HepG2 (cell line): ENCODE measurements at regions not wholly inside any gene's neighbourhood (a gene's known extent, or its start where the extent isn't known, plus 50 kb on each side); places are given as distances from the start of the nearest gene placed in this dataset.

ENCODE experiments used
- ATAC-seq: fragments of 200-7000 bp; cut with Tn5 transposase; 3 replicates; pipeline ENCODE4 v1.9.1; 2020; ENCODE audit warnings: mild to moderate bottlenecking, moderate library complexity
- BruUV-seq: library from RNA; stranded (reverse); fragments of 400-500 nt; replicated peaks from 2 replicates; lab custom pipeline; 2021; lab: Mats Ljungman, UMichigan
- CTCF ChIA-PET: fragments of 300-600 bp; formaldehyde crosslinking; extraction: SDS; loops from one replicate; lab custom pipeline; 2021; ENCODE audit warnings: low total read pairs, inconsistent platforms, low intra/inter-chr PET ratio; lab: Yijun Ruan, JAX
- POLR2A ChIA-PET: fragments of 350-600 bp; sonication (Branson Sonifier 250); formaldehyde crosslinking; loops from one replicate; lab custom pipeline; 2020; ENCODE audit warnings: antibody characterized with exemption, inconsistent platforms; lab: Yijun Ruan, JAX
- DNase-seq: peaks from one replicate; pipeline ENCODE4 v3.0.0-alpha.2; 2015; ENCODE audit warnings: low spot score
- FAIRE-seq: peaks from 3 replicates; lab custom pipeline; 2011; peaks lifted over from hg19 to GRCh38; lab: Jason Lieb, UNC
- H2AFZ ChIP-seq: one replicate; pipeline ENCODE4 v1.6.1; 2011; ENCODE audit warnings: low read length, inconsistent platforms
- H3K27ac ChIP-seq: fragments of 300-600 bp; 3 replicates; pipeline ENCODE4 v1.8.0; 2011; ENCODE audit warnings: mixed run types, mild to moderate bottlenecking, mixed read lengths, low read length, inconsistent platforms; ENCODE audit not compliant: insufficient read depth; ENCODE audit errors: extremely low read length
- H3K27me3 ChIP-seq, 2 experiments: fragments of 200-600 bp in 1 of 2; 2 replicates in 1 of 2; 3 replicates in 1 of 2; pipeline versions ENCODE4 v1.6.0 to v1.8.0; 2011; ENCODE audit warnings: low read length in 2 of 2, mild to moderate bottlenecking in 2 of 2, moderate library complexity in 2 of 2, inconsistent platforms in 1 of 2; ENCODE audit not compliant: insufficient read depth in 2 of 2, control insufficient read depth in 1 of 2
- H3K36me3 ChIP-seq, 2 experiments: fragments of 200-600 bp in 1 of 2; replicated peaks in 1 of 2; 2 replicates in 1 of 2; 3 replicates in 1 of 2; pipeline versions ENCODE4 v1.5.1 to v1.8.0; 2011; ENCODE audit warnings: low read length in 2 of 2, inconsistent platforms in 1 of 2; ENCODE audit not compliant: insufficient read depth in 2 of 2, control insufficient read depth in 1 of 2
- H3K4me1 ChIP-seq: 2 replicates; pipeline ENCODE4 v1.5.1; 2012; ENCODE audit warnings: low read length, inconsistent platforms; ENCODE audit not compliant: insufficient read depth
- H3K4me2 ChIP-seq: 2 replicates; pipeline ENCODE4 v1.6.0; 2011; ENCODE audit warnings: low read depth, low read length, inconsistent platforms
- H3K4me3 ChIP-seq, 3 experiments: fragments of 200-600 bp in 1 of 3; sonication (generic), shearing (Covaris generic) in 1 of 3; replicated peaks in 1 of 3; 2 replicates each; pipeline ENCODE4 v1.5.1; 2011 to 2016; ENCODE audit warnings: low read length in 3 of 3, inconsistent platforms in 2 of 3, low read depth in 2 of 3, mild to moderate bottlenecking in 2 of 3, control low read depth in 1 of 3, mixed read lengths in 1 of 3; ENCODE audit not compliant: insufficient read depth in 1 of 3
- H3K79me2 ChIP-seq: one replicate; pipeline ENCODE4 v1.6.1; 2011; ENCODE audit warnings: low read length, inconsistent platforms; ENCODE audit not compliant: insufficient read depth
- H3K9ac ChIP-seq: 2 replicates; pipeline ENCODE4 v1.6.0; 2011; ENCODE audit warnings: mild to moderate bottlenecking, low read depth, low read length, inconsistent platforms; ENCODE audit not compliant: insufficient read depth
- H3K9me3 ChIP-seq: 2 replicates; pipeline ENCODE4 v1.5.1; 2012; ENCODE audit warnings: mild to moderate bottlenecking, low read length
- H4K20me1 ChIP-seq: 2 replicates; pipeline ENCODE4 v1.6.0; 2011; ENCODE audit warnings: inconsistent platforms, mild to moderate bottlenecking, low read length, moderate library complexity; ENCODE audit not compliant: insufficient read depth
- BHLHE40 ChIP-seq: IDR thresholded peaks from 2 replicates; pipeline ENCODE4 v1.6.1; 2011; ENCODE audit warnings: low read length, improper control_type of control experiment
- DMAP1 ChIP-seq: IDR thresholded peaks from 2 replicates; pipeline ENCODE4 v1.6.1; 2016
- ERF ChIP-seq: IDR thresholded peaks from 2 replicates; pipeline ENCODE4 v1.6.1; 2018; ENCODE audit warnings: missing biosample characterization, missing genetic modification reagents
- HDAC1 ChIP-seq: sonication (generic); formaldehyde crosslinking; IDR thresholded peaks from 2 replicates; pipeline ENCODE4 v1.5.1; 2020; ENCODE audit warnings: mild to moderate bottlenecking, missing genetic modification reagents
- KAT8 ChIP-seq: IDR thresholded peaks from 2 replicates; pipeline ENCODE4 v1.6.1; 2016; ENCODE audit warnings: missing genetic modification reagents, missing compliant biosample characterization
- KDM1A ChIP-seq: IDR thresholded peaks from 2 replicates; pipeline ENCODE4 v1.6.1; 2016; ENCODE audit warnings: missing compliant biosample characterization
- MZF1 ChIP-seq: sonication (generic); formaldehyde crosslinking; IDR thresholded peaks from 2 replicates; pipeline ENCODE4 v1.8.1; 2023; ENCODE audit warnings: mild to moderate bottlenecking, missing genetic modification reagents, borderline replicate concordance
- NFE2L1 ChIP-seq: sonication (generic); formaldehyde crosslinking; IDR thresholded peaks from 2 replicates; pipeline ENCODE4 v1.4.0; 2020; ENCODE audit warnings: missing genetic modification reagents, mild to moderate bottlenecking, borderline replicate concordance
- NFKB2 ChIP-seq: sonication (generic); formaldehyde crosslinking; IDR thresholded peaks from 2 replicates; pipeline ENCODE4 v1.4.0; 2020; ENCODE audit warnings: missing genetic modification reagents, borderline replicate concordance
- PPARG ChIP-seq: conservative IDR thresholded peaks from 2 replicates; pipeline ENCODE4 v1.6.1; 2016; ENCODE audit warnings: missing biosample characterization, missing genetic modification reagents
- RAD21 ChIP-seq: fragments of 450-650 bp; formaldehyde crosslinking; IDR thresholded peaks from 2 replicates; pipeline ENCODE4 v1.5.0; 2020; ENCODE audit warnings: mild to moderate bottlenecking
- RARG ChIP-seq: sonication (generic); formaldehyde crosslinking; IDR thresholded peaks from 2 replicates; pipeline ENCODE4 v1.4.0; 2020; ENCODE audit warnings: low read depth, mild to moderate bottlenecking, missing genetic modification reagents
- ZNF253 ChIP-seq: sonication (generic); formaldehyde crosslinking; IDR thresholded peaks from 2 replicates; pipeline ENCODE4 v1.8.0; 2022; ENCODE audit warnings: mild to moderate bottlenecking, missing genetic modification reagents, borderline replicate concordance
- ZNF530 ChIP-seq: sonication (generic); formaldehyde crosslinking; IDR thresholded peaks from 2 replicates; pipeline ENCODE4 v1.5.0; 2020; ENCODE audit warnings: low read depth, mild to moderate bottlenecking, missing genetic modification reagents
- ZNF674 ChIP-seq: sonication (generic); formaldehyde crosslinking; IDR thresholded peaks from 2 replicates; pipeline ENCODE4 v1.5.0; 2020; ENCODE audit warnings: low read depth, mild to moderate bottlenecking, missing genetic modification reagents
- ZSCAN12 ChIP-seq: sonication (generic); formaldehyde crosslinking; IDR thresholded peaks from 2 replicates; pipeline ENCODE4 v1.9.0; 2021; ENCODE audit warnings: mild to moderate bottlenecking, missing genetic modification reagents
- WGBS: methylation state at CpG from one replicate; pipeline ENCODE4 v1.1.6; 2017; ENCODE audit warnings: low lambda C conversion rate; 5-methylcytosine and 5-hydroxymethylcytosine counted together
- in situ Hi-C: cut with HindIII; loops from 2 replicates; pipeline ENCODE4 v1.10.0; 2017; ENCODE audit warnings: low pct_unique_long_range_greater_than_20kb; ENCODE audit not compliant: extremely low pct_ligation_motif_present
- intact Hi-C: fragments of 100-400 bp; cut with micrococcal nuclease; formaldehyde crosslinking; loops from one replicate; pipeline ENCODE4 v1.10.0; 2022; ENCODE audit not compliant: unreplicated experiment

DNA sequence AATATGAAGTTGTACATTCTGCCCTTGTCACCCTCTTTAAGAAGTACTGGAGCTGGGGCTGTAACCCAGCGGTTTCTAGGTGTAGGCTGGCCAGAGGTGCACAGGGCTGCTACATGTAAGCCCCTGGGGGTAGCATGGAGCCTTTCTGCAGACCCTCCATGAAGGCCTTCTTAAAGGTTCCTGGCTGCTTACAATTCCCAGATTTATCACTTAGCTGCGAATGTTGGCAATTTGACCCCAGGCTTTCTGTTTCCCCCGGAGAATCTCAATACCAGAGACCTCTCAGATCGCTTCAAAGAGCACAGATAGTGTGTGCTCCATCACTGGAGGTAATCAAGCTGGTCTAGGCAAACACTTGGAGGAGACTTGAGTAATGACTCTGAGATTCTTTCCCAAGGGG is 309.4 kb downstream of the CBLN1 start:
- FAIRE-seq (no peak), DNase-seq (no peak), ATAC-seq (no peak)
- TF ChIP-seq KAT8 (CRISPR knock-in tag) (no peak), NFE2L1 (CRISPR knock-in tag) (no peak), ZNF530 (CRISPR knock-in tag) (no peak), ERF (CRISPR knock-in tag) (no peak), HDAC1 (CRISPR knock-in tag) (no peak), NFKB2 (no peak), RARG (CRISPR knock-in tag) (no peak), PPARG (CRISPR knock-in tag) (no peak), DMAP1 (CRISPR knock-in tag) (no peak), ZNF253 (CRISPR knock-in tag) (no peak)
- no TSS peak for BruUV-seq
- H3K4me2 ChIP-seq, result no peak overlapping the region
- H3K27ac ChIP-seq, result no peak overlapping the region
- in situ Hi-C loops (no loop called here), intact Hi-C loops (no loop called here)
- no peaks in the 10 kb centered on the region for H4K20me1 ChIP-seq
- no peaks in the 10 kb centered on the region for H3K4me1 ChIP-seq
- 6% methylated on average over 4 of the region's 4 CpGs for WGBS
- no peak overlapping the region for H3K4me3 ChIP-seq
- CTCF ChIA-PET, result no interaction called here
- H3K36me3 ChIP-seq, result no peaks in the 10 kb centered on the region
- H3K27me3 ChIP-seq, result peaks cover 0 to 2% of the 10 kb centered on the region in 2 experiments; a peak in 2 of 5 replicates
- H3K79me2 ChIP-seq, result no peaks in the 10 kb centered on the region
- H3K9me3 ChIP-seq, result no peaks in the 10 kb centered on the region
- H3K9ac ChIP-seq, result no peak overlapping the region
- no peak overlapping the region for H2AFZ ChIP-seq
- POLR2A ChIA-PET, result no interaction called here

DNA sequence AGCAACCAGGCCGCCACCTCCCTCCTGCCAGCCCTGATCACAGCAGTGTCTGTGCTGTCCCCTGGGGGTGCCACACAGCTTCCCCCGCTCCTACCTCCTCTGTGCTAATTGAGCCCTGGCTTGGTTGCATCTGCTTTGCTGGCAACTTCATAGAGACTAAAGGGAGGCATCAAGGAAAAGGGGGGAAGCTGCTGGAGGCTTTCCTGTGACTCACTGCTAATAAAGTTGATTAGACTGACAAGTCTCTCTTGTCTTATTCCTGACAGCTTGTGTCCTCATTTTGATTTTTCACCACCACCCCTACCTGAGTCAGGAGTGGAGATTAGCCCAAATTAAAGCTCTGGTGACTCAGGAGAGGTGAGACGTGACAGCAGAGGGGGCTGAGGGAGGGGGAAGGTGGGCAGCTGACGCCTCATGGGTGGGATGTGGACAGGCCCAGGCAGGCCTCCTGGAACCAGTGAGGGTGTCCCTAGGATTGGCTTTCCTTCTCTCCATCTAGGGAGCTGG is 310.0 kb downstream of the CBLN1 start:
- Histone ChIP-seq H3K4me3 (no peak overlapping the region), H3K9ac (no peak overlapping the region), H4K20me1 (no peaks in the 10 kb centered on the region), H3K4me2 (no peak overlapping the region), H2AFZ (no peak overlapping the region), H3K36me3 (no peaks in the 10 kb centered on the region), H3K27me3 (peaks cover 0 to 2% of the 10 kb centered on the region in 2 experiments; a peak in 2 of 5 replicates), H3K27ac (no peak overlapping the region), H3K79me2 (no peaks in the 10 kb centered on the region), H3K4me1 (no peaks in the 10 kb centered on the region)
- FAIRE-seq, result no peak
- intact Hi-C loops, result no loop called here
- ATAC-seq, result no peak
- BruUV-seq, result no TSS peak
- no peak for DNase-seq
- ChIA-PET POLR2A (no interaction called here), CTCF (no interaction called here)
- in situ Hi-C loops, result no loop called here
- TF ChIP-seq ZNF674 (CRISPR knock-in tag) (no peak), RAD21 (no peak), KDM1A (CRISPR knock-in tag) (no peak), MZF1 (CRISPR knock-in tag) (no peak), ZSCAN12 (CRISPR knock-in tag) (no peak), BHLHE40 (no peak)
- TF ChIP-seq, all 625 proteins: peak for 0
- no peaks in the 10 kb centered on the region for H3K9me3 ChIP-seq
- WGBS, result 11% methylated on average over 4 of the region's 4 CpGs
